Endodermal cell (in vitro differentiated cells): ENCODE measurements at regions not wholly inside any gene's neighbourhood (a gene's known extent, or its start where the extent isn't known, plus 50 kb on each side); places are given as distances from the start of the nearest gene placed in this dataset.

ENCODE experiments used
- DNase-seq: peaks from one replicate; pipeline ENCODE4 v3.0.0-alpha.2; 2017
- H3K27ac ChIP-seq: 2 replicates; pipeline ENCODE4 v1.5.1; 2013; ENCODE audit warnings: mild to moderate bottlenecking, low read depth, low read length, moderate library complexity
- H3K27me3 ChIP-seq: 2 replicates; pipeline ENCODE4 v1.6.1; 2013; ENCODE audit warnings: mild to moderate bottlenecking, low read length, moderate library complexity; ENCODE audit not compliant: insufficient read depth, control insufficient read depth, poor library complexity, severe bottlenecking
- H3K36me3 ChIP-seq: 2 replicates; pipeline ENCODE4 v1.7.0; 2013; ENCODE audit warnings: mild to moderate bottlenecking, low read length, moderate library complexity; ENCODE audit not compliant: control insufficient read depth, insufficient read depth
- H3K4me1 ChIP-seq: one replicate; pipeline ENCODE4 v1.7.0; 2013; ENCODE audit warnings: low read length; ENCODE audit not compliant: control insufficient read depth, insufficient read depth
- H3K4me3 ChIP-seq: 2 replicates; pipeline ENCODE4 v1.5.1; 2013; ENCODE audit warnings: mild to moderate bottlenecking, low read length, moderate library complexity
- H3K9ac ChIP-seq: 2 replicates; pipeline ENCODE4 v1.6.1; 2013; ENCODE audit warnings: mild to moderate bottlenecking, low read length, moderate library complexity; ENCODE audit not compliant: poor library complexity, severe bottlenecking; ENCODE audit errors: extremely low read depth
- H3K9me3 ChIP-seq: 2 replicates; pipeline ENCODE4 v1.6.1; 2013; ENCODE audit warnings: mild to moderate bottlenecking, low read length, moderate library complexity; ENCODE audit not compliant: control insufficient read depth
- H3K27ac Mint-ChIP-seq: 2 replicates; pipeline ENCODE4 v1.8.0; 2020; ENCODE audit warnings: mixed read lengths
- H3K27me3 Mint-ChIP-seq: 2 replicates; pipeline ENCODE4 v1.8.0; 2021; ENCODE audit warnings: mild to moderate bottlenecking, mixed read lengths; ENCODE audit not compliant: insufficient read depth
- H3K36me3 Mint-ChIP-seq: 2 replicates; pipeline ENCODE4 v1.8.0; 2020; ENCODE audit warnings: low read depth, mixed read lengths
- H3K4me1 Mint-ChIP-seq: 2 replicates; pipeline ENCODE4 v1.8.0; 2020; ENCODE audit warnings: mixed read lengths
- H3K4me3 Mint-ChIP-seq: 2 replicates; pipeline ENCODE4 v1.8.0; 2020; ENCODE audit warnings: mild to moderate bottlenecking, moderate library complexity, mixed read lengths
- H3K9me3 Mint-ChIP-seq: 2 replicates; pipeline ENCODE4 v1.8.0; 2020; ENCODE audit warnings: mild to moderate bottlenecking, mixed read lengths
- WGBS, 2 experiments: methylation state at CpG; one replicate each; pipeline versions ENCODE4 v1.1.5 to v1.1.7; 2013; ENCODE audit warnings: missing lambda C conversion rate in 2 of 2, mixed read lengths in 1 of 2; ENCODE audit not compliant: insufficient coverage in 1 of 2, insufficient read length in 1 of 2; 5-methylcytosine and 5-hydroxymethylcytosine counted together
- TF ChIP-seq, protein P1 (sequence below): fragments of 200-600 bp; sonication (generic); conservative IDR thresholded peaks from 2 replicates; pipeline ENCODE4 v1.5.0; 2021; ENCODE audit warnings: antibody characterized with exemption, mild to moderate bottlenecking

DNA sequence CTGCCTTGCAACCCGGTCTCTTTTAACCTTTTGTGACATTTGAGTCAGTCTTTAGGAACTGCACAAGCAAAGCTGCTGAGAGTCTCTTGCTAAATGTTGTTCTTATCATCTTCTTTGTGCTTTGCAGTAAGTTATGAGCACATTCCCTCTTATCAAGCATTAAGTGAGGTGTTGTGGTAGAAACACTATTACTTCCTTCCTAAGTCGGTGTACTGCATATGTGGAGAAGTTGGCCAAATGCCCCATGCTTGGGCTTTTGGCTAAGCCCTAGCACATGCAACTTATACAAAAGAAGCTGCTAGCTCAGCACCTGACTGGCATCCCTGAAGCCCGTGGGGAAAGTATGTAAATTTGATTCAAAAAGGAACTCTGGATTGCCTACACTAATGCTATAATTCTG lies 136.5 kb upstream of the RBMS3 start:
- no peak overlapping the region for H3K9ac ChIP-seq
- DNase-seq = no peak
- H3K4me1 ChIP-seq = peaks cover 7% of the 10 kb centered on the region
- Mint-ChIP-seq H3K27ac (no peak overlapping the region), H3K27me3 (no peaks in the 10 kb centered on the region), H3K4me3 (no peak overlapping the region), H3K36me3 (no peaks in the 10 kb centered on the region), H3K9me3 (no peaks in the 10 kb centered on the region), H3K4me1 (peaks cover 3% of the 10 kb centered on the region)
- H3K27me3 ChIP-seq = no peaks in the 10 kb centered on the region
- TF ChIP-seq, protein P1, sequence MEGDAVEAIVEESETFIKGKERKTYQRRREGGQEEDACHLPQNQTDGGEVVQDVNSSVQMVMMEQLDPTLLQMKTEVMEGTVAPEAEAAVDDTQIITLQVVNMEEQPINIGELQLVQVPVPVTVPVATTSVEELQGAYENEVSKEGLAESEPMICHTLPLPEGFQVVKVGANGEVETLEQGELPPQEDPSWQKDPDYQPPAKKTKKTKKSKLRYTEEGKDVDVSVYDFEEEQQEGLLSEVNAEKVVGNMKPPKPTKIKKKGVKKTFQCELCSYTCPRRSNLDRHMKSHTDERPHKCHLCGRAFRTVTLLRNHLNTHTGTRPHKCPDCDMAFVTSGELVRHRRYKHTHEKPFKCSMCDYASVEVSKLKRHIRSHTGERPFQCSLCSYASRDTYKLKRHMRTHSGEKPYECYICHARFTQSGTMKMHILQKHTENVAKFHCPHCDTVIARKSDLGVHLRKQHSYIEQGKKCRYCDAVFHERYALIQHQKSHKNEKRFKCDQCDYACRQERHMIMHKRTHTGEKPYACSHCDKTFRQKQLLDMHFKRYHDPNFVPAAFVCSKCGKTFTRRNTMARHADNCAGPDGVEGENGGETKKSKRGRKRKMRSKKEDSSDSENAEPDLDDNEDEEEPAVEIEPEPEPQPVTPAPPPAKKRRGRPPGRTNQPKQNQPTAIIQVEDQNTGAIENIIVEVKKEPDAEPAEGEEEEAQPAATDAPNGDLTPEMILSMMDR = no peak
- no peaks in the 10 kb centered on the region for H3K9me3 ChIP-seq
- H3K27ac ChIP-seq = no peak overlapping the region
- no peak overlapping the region for H3K4me3 ChIP-seq
- WGBS, 2 experiments = 79 to 83% methylated on average over 2 to 3 of the region's 3 CpGs
- H3K36me3 ChIP-seq = no peaks in the 10 kb centered on the region

DNA sequence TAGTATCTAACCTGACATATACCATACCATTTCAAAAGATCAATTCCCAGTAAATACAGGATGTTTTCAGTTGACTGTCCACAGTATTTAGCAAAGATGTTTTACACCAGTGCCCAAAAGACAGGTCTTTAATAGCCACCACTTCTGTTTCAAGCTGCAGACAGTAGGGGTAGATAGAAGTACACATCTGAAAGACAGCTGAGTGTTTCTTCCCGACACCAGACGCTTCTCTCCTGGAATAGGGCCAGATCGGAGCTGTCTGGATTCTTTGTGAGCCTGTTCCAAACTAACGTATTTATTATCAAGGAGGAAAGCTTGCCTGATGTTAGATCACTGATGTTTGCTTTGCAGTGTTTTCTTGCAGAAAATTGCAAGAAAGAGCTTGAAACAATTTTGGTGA lies 136.1 kb upstream of the RBMS3 start:
- no peak overlapping the region for H3K4me3 Mint-ChIP-seq
- H3K27me3 ChIP-seq = no peaks in the 10 kb centered on the region
- 60 to 96% methylated on average over 4 of the region's 4 CpGs for WGBS, 2 experiments
- H3K4me1 Mint-ChIP-seq = peaks cover 4% of the 10 kb centered on the region
- no peaks in the 10 kb centered on the region for H3K36me3 ChIP-seq
- H3K4me3 ChIP-seq = no peak overlapping the region
- no peaks in the 10 kb centered on the region for H3K36me3 Mint-ChIP-seq
- DNase-seq = no peak
- H3K9me3 ChIP-seq = no peaks in the 10 kb centered on the region
- H3K27me3 Mint-ChIP-seq = no peaks in the 10 kb centered on the region
- peaks cover 7% of the 10 kb centered on the region for H3K4me1 ChIP-seq
- TF ChIP-seq, protein P1 = no peak
- no peak overlapping the region for H3K27ac Mint-ChIP-seq
- no peaks in the 10 kb centered on the region for H3K9me3 Mint-ChIP-seq
- H3K27ac ChIP-seq = no peak overlapping the region
- H3K9ac ChIP-seq = no peak overlapping the region

DNA sequence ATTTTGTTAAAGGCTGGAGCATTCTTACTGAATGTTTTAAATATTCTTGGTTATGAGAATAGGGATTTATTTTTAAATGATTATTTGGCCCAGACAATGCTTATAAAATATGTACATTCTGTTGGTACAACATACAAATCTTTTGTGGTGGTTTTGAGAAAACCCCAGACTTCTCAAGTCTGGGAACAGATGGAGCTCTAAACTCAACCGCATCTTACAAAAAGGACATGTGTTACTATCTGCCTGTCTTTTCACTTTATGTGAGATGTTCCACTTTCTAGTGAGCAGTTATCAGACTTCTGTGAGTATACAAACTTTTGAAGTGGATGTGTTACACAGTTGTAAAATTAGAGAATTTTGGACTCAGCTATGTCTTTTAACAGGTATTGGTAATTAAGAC lies 135.5 kb upstream of the RBMS3 start:
- no peak overlapping the region for H3K27ac Mint-ChIP-seq
- Histone ChIP-seq H3K27ac (no peak overlapping the region), H3K9me3 (no peaks in the 10 kb centered on the region), H3K36me3 (no peaks in the 10 kb centered on the region), H3K27me3 (no peaks in the 10 kb centered on the region), H3K4me3 (no peak overlapping the region), H3K4me1 (peaks cover 7% of the 10 kb centered on the region), H3K9ac (no peak overlapping the region)
- 100% methylated on average over 1 of the region's 1 CpG for whole genome bisulfite sequencing, 2 experiments
- H3K9me3 Mint-ChIP-seq = no peaks in the 10 kb centered on the region
- no peaks in the 10 kb centered on the region for H3K36me3 Mint-ChIP-seq
- H3K4me3 Mint-ChIP-seq = no peak overlapping the region
- DNase-seq = no peak
- TF ChIP-seq, protein P1 = no peak
- peaks cover 4% of the 10 kb centered on the region for H3K4me1 Mint-ChIP-seq
- no peaks in the 10 kb centered on the region for H3K27me3 Mint-ChIP-seq
